ENCODE measurements at regions not wholly inside any gene's neighbourhood (a gene's known extent, or its start where the extent isn't known, plus 50 kb on each side); places are given as distances from the start of the nearest gene placed in this dataset.
A peak's percentile ranks its signal among the peaks of the same experiment; 100 is the strongest.
"Not testable (repeated sequence)": the region's sequence is repeated elsewhere in the genome, so short reads cannot be mapped to it uniquely, and the experiment has no call there.

- WGBS, 2 donors = no CpG with 5 or more reads among the region's 67 CpGs
- H3K4me1 ChIP-seq (ENCODE audit: control insufficient read depth in 1 of 2, insufficient read depth in 2 of 2, low read length in 2 of 2); intact Hi-C loops (cut with DNase I); H3K4me3 ChIP-seq (ENCODE audit: low read length in 2 of 2); H3K9me3 ChIP-seq (ENCODE audit: control insufficient read depth, low read length); DNase-seq; H3K36me3 ChIP-seq (ENCODE audit: control insufficient read depth in 1 of 2, insufficient read depth in 2 of 2, low read length in 1 of 2); H3K27ac ChIP-seq (ENCODE audit: low read depth in 1 of 2, low read length in 2 of 2); ATAC-seq (ENCODE audit: low FRiP score); H3K27me3 ChIP-seq (ENCODE audit: control insufficient read depth in 1 of 2, insufficient read depth in 2 of 2, low read length in 1 of 2): not testable (repeated sequence)
Observed at GRCh38 chr21:8399866-8400265, 2121.5 kb upstream of the TPTE start.

GRCh38 chr21:8401799-8402198, 2119.6 kb upstream of the TPTE start:
- ATAC-seq (ENCODE audit: low FRiP score); H3K27ac ChIP-seq (ENCODE audit: low read depth in 1 of 2, low read length in 2 of 2); DNase-seq; H3K36me3 ChIP-seq (ENCODE audit: control insufficient read depth in 1 of 2, insufficient read depth in 2 of 2, low read length in 1 of 2); H3K27me3 ChIP-seq (ENCODE audit: control insufficient read depth in 1 of 2, insufficient read depth in 2 of 2, low read length in 1 of 2); H3K4me3 ChIP-seq (ENCODE audit: low read length in 2 of 2); intact Hi-C loops (cut with DNase I); H3K9me3 ChIP-seq (ENCODE audit: control insufficient read depth, low read length); H3K4me1 ChIP-seq (ENCODE audit: control insufficient read depth in 1 of 2, insufficient read depth in 2 of 2, low read length in 2 of 2): not testable (repeated sequence)
- WGBS, 2 donors = no CpG with 5 or more reads among the region's 66 CpGs

GRCh38 chr21:8406331-8406730, 2115.1 kb upstream of the TPTE start:
- WGBS, 2 donors = no CpG with 5 or more reads among the region's 15 CpGs

DNA sequence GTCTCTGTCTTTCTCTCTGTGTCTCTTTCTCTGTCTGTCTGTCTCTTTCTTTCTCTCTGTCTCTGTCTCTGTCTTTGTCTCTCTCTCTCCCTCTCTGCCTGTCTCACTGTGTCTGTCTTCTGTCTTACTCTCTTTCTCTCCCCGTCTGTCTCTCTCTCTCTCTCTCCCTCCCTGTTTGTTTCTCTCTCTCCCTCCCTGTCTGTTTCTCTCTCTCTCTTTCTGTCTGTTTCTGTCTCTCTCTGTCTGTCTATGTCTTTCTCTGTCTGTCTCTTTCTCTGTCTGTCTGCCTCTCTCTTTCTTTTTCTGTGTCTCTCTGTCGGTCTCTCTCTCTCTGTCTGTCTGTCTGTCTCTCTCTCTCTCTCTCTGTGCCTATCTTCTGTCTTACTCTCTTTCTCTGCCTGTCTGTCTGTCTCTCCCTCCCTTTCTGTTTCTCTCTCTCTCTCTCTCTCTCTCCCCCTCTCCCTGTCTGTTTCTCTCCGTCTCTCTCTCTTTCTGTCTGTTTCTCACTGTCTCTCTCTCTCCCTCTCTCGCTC, 2110.2 kb upstream of the TPTE start:
- H3K27me3 ChIP-seq (ENCODE audit: control insufficient read depth in 1 of 2, insufficient read depth in 2 of 2, low read length in 1 of 2); H3K4me3 ChIP-seq (ENCODE audit: low read length in 2 of 2); H3K27ac ChIP-seq (ENCODE audit: low read depth in 1 of 2, low read length in 2 of 2); H3K4me1 ChIP-seq (ENCODE audit: control insufficient read depth in 1 of 2, insufficient read depth in 2 of 2, low read length in 2 of 2); H3K9me3 ChIP-seq (ENCODE audit: control insufficient read depth, low read length); DNase-seq; intact Hi-C loops (cut with DNase I); H3K36me3 ChIP-seq (ENCODE audit: control insufficient read depth in 1 of 2, insufficient read depth in 2 of 2, low read length in 1 of 2): not testable (repeated sequence)
- 88% methylated on average over 1 of the region's 4 CpGs; no CpG with 5 or more reads in 1 of the 2 donors for WGBS, 2 donors
- peak; percentile 53 for ATAC-seq (ENCODE audit: low FRiP score)

More at GRCh38 chr21:8406331-8406730, 2115.1 kb upstream of the TPTE start:
- peak; percentile 77 for ATAC-seq (ENCODE audit: low FRiP score)
- H3K9me3 ChIP-seq (ENCODE audit: control insufficient read depth, low read length); DNase-seq; H3K4me3 ChIP-seq (ENCODE audit: low read length in 2 of 2); H3K36me3 ChIP-seq (ENCODE audit: control insufficient read depth in 1 of 2, insufficient read depth in 2 of 2, low read length in 1 of 2); H3K4me1 ChIP-seq (ENCODE audit: control insufficient read depth in 1 of 2, insufficient read depth in 2 of 2, low read length in 2 of 2); intact Hi-C loops (cut with DNase I); H3K27me3 ChIP-seq (ENCODE audit: control insufficient read depth in 1 of 2, insufficient read depth in 2 of 2, low read length in 1 of 2); H3K27ac ChIP-seq (ENCODE audit: low read depth in 1 of 2, low read length in 2 of 2): not testable (repeated sequence)

- WGBS, 2 donors = no CpG with 5 or more reads among the region's 2 CpGs
- intact Hi-C loops (cut with DNase I); H3K9me3 ChIP-seq (ENCODE audit: control insufficient read depth, low read length); H3K4me1 ChIP-seq (ENCODE audit: control insufficient read depth in 1 of 2, insufficient read depth in 2 of 2, low read length in 2 of 2); DNase-seq; H3K4me3 ChIP-seq (ENCODE audit: low read length in 2 of 2); H3K36me3 ChIP-seq (ENCODE audit: control insufficient read depth in 1 of 2, insufficient read depth in 2 of 2, low read length in 1 of 2); H3K27ac ChIP-seq (ENCODE audit: low read depth in 1 of 2, low read length in 2 of 2); H3K27me3 ChIP-seq (ENCODE audit: control insufficient read depth in 1 of 2, insufficient read depth in 2 of 2, low read length in 1 of 2): not testable (repeated sequence)
- peak; percentile 100 for ATAC-seq (ENCODE audit: low FRiP score)
Observed at GRCh38 chr21:8419925-8420560, 2101.3 kb upstream of the TPTE start.

GRCh38 chr21:8427790-8428667, 2093.4 kb upstream of the TPTE start:
- H3K27me3 ChIP-seq (ENCODE audit: control insufficient read depth in 1 of 2, insufficient read depth in 2 of 2, low read length in 1 of 2); H3K27ac ChIP-seq (ENCODE audit: low read depth in 1 of 2, low read length in 2 of 2); H3K36me3 ChIP-seq (ENCODE audit: control insufficient read depth in 1 of 2, insufficient read depth in 2 of 2, low read length in 1 of 2); H3K4me3 ChIP-seq (ENCODE audit: low read length in 2 of 2); H3K4me1 ChIP-seq (ENCODE audit: control insufficient read depth in 1 of 2, insufficient read depth in 2 of 2, low read length in 2 of 2); DNase-seq; H3K9me3 ChIP-seq (ENCODE audit: control insufficient read depth, low read length); intact Hi-C loops (cut with DNase I): not testable (repeated sequence)
- no CpG with 5 or more reads among the region's 47 CpGs for WGBS, 2 donors
- peak; percentile 90 for ATAC-seq (ENCODE audit: low FRiP score)

GRCh38 chr21:8428668-8429456, 2092.5 kb upstream of the TPTE start:
- DNase-seq; H3K27ac ChIP-seq (ENCODE audit: low read depth in 1 of 2, low read length in 2 of 2); H3K9me3 ChIP-seq (ENCODE audit: control insufficient read depth, low read length); H3K4me1 ChIP-seq (ENCODE audit: control insufficient read depth in 1 of 2, insufficient read depth in 2 of 2, low read length in 2 of 2); H3K27me3 ChIP-seq (ENCODE audit: control insufficient read depth in 1 of 2, insufficient read depth in 2 of 2, low read length in 1 of 2); H3K36me3 ChIP-seq (ENCODE audit: control insufficient read depth in 1 of 2, insufficient read depth in 2 of 2, low read length in 1 of 2); H3K4me3 ChIP-seq (ENCODE audit: low read length in 2 of 2); intact Hi-C loops (cut with DNase I): not testable (repeated sequence)
- peak; percentile 96 for ATAC-seq (ENCODE audit: low FRiP score)
- WGBS, 2 donors = no CpG with 5 or more reads among the region's 43 CpGs

DNA sequence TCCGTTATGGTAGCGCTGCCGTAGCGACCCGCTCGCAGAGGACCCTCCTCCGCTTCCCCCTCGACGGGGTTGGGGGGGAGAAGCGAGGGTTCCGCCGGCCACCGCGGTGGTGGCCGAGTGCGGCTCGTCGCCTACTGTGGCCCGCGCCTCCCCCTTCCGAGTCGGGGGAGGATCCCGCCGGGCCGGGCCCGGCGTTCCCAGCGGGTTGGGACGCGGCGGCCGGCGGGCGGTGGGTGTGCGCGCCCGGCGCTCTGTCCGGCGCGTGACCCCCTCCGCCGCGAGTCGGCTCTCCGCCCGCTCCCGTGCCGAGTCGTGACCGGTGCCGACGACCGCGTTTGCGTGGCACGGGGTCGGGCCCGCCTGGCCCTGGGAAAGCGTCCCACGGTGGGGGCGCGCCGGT, 2086.7 kb upstream of the TPTE start:
- not testable (repeated sequence) for H3K27me3 ChIP-seq (ENCODE audit: control insufficient read depth in 1 of 2, insufficient read depth in 2 of 2, low read length in 1 of 2); H3K9me3 ChIP-seq (ENCODE audit: control insufficient read depth, low read length)

More for the DNA sequence above, 2086.7 kb upstream of the TPTE start:
- H3K27ac ChIP-seq (ENCODE audit: low read depth in 1 of 2, low read length in 2 of 2); DNase-seq; intact Hi-C loops (cut with DNase I); ATAC-seq (ENCODE audit: low FRiP score); H3K36me3 ChIP-seq (ENCODE audit: control insufficient read depth in 1 of 2, insufficient read depth in 2 of 2, low read length in 1 of 2); H3K4me3 ChIP-seq (ENCODE audit: low read length in 2 of 2); H3K4me1 ChIP-seq (ENCODE audit: control insufficient read depth in 1 of 2, insufficient read depth in 2 of 2, low read length in 2 of 2): not testable (repeated sequence)
- no CpG with 5 or more reads among the region's 64 CpGs for WGBS, 2 donors
